Lower lobe of right lung (tissue), 2 donors: ENCODE measurements at regions not wholly inside any gene's neighbourhood (a gene's known extent, or its start where the extent isn't known, plus 50 kb on each side); places are given as distances from the start of the nearest gene placed in this dataset.

Experiments used
- ATAC-seq, 2 donors: fragments of 200-7000 bp; cut with Tn5 transposase; one replicate each; pipeline ENCODE4 v1.9.1; 2020 to 2022; ENCODE audit warnings: mild to moderate bottlenecking in 2 of 2, moderate library complexity in 2 of 2
- DNase-seq: peaks from one replicate; pipeline ENCODE4 v3.0.0-alpha.2; 2020
- H3K27ac ChIP-seq: fragments of 200-600 bp; one replicate; pipeline ENCODE4 v1.8.0; 2022
- H3K27me3 ChIP-seq: fragments of 200-600 bp; one replicate; pipeline ENCODE4 v1.8.0; 2022; ENCODE audit warnings: low read depth
- H3K36me3 ChIP-seq: fragments of 200-600 bp; one replicate; pipeline ENCODE4 v1.8.0; 2022; ENCODE audit warnings: mild to moderate bottlenecking
- H3K4me1 ChIP-seq: fragments of 200-600 bp; one replicate; pipeline ENCODE4 v1.8.0; 2022
- H3K4me3 ChIP-seq: fragments of 200-600 bp; one replicate; pipeline ENCODE4 v1.8.0; 2022; ENCODE audit warnings: mild to moderate bottlenecking
- H3K9me3 ChIP-seq: fragments of 200-600 bp; one replicate; pipeline ENCODE4 v1.8.0; 2022
- CTCF ChIP-seq: fragments of 200-600 bp; IDR thresholded peaks from one replicate; pipeline ENCODE4 v1.8.0; 2022; ENCODE audit warnings: antibody characterized with exemption, mild to moderate bottlenecking
- intact Hi-C: fragments of 100-400 bp; cut with DNase I; formaldehyde crosslinking; loops from one replicate; pipeline ENCODE4 v1.11.0; 2022
- donor health status: DM: no; HTN: yes; CAD: no; lungs with severe emphysema.

- Histone ChIP-seq H3K36me3 (no peaks in the 10 kb centered on the region), H3K9me3 (no peaks in the 10 kb centered on the region), H3K27ac (no peak overlapping the region), H3K27me3 (peaks cover 5% of the 10 kb centered on the region), H3K4me3 (no peak overlapping the region), H3K4me1 (no peaks in the 10 kb centered on the region)
- intact Hi-C loops: no loop called here
- TF ChIP-seq CTCF: no peak
- no peak for DNase-seq
- no peak for ATAC-seq
Measured at GRCh38 chr17:33776304-33776703, 478.8 kb upstream of the CCL2 start.

- Histone ChIP-seq H3K4me3 (no peak overlapping the region), H3K27me3 (peaks cover 5% of the 10 kb centered on the region), H3K9me3 (no peaks in the 10 kb centered on the region), H3K27ac (no peak overlapping the region), H3K4me1 (no peaks in the 10 kb centered on the region), H3K36me3 (no peaks in the 10 kb centered on the region)
- no peak for TF ChIP-seq CTCF
- ATAC-seq (no peak), DNase-seq (no peak)
- intact Hi-C loops: no loop called here
Measured at GRCh38 chr17:33776903-33777302, 478.2 kb upstream of the CCL2 start.

- no peaks in the 10 kb centered on the region for H3K36me3 ChIP-seq
- no peak overlapping the region for H3K27ac ChIP-seq
- H3K27me3 ChIP-seq: no peaks in the 10 kb centered on the region
- TF ChIP-seq CTCF: no peak
- intact Hi-C loops: no loop called here
- H3K4me3 ChIP-seq: no peak overlapping the region
- ATAC-seq (no peak), DNase-seq (no peak)
- no peaks in the 10 kb centered on the region for H3K9me3 ChIP-seq
- H3K4me1 ChIP-seq: no peaks in the 10 kb centered on the region
Measured at GRCh38 chr17:33777674-33778073, 477.4 kb upstream of the CCL2 start.

- intact Hi-C loops: no loop called here
- Histone ChIP-seq H3K36me3 (no peaks in the 10 kb centered on the region), H3K4me1 (no peaks in the 10 kb centered on the region), H3K4me3 (no peak overlapping the region), H3K27ac (no peak overlapping the region), H3K9me3 (no peaks in the 10 kb centered on the region), H3K27me3 (no peaks in the 10 kb centered on the region)
- no peak for TF ChIP-seq CTCF
- ATAC-seq (no peak), DNase-seq (no peak)
Measured at GRCh38 chr17:33778505-33779233, 476.4 kb upstream of the CCL2 start.

GRCh38 chr17:33779234-33779591 is 475.9 kb upstream of the CCL2 start:
- Histone ChIP-seq H3K36me3 (no peaks in the 10 kb centered on the region), H3K27me3 (no peaks in the 10 kb centered on the region), H3K27ac (no peak overlapping the region), H3K4me1 (no peaks in the 10 kb centered on the region), H3K4me3 (no peak overlapping the region), H3K9me3 (no peaks in the 10 kb centered on the region)
- intact Hi-C loops: no loop called here
- peak; percentile 98 for TF ChIP-seq CTCF
- peak; percentile 71 to 77 for ATAC-seq
- DNase-seq: no peak
